ENCODE measurements at regions not wholly inside any gene's neighbourhood (a gene's known extent, or its start where the extent isn't known, plus 50 kb on each side); places are given as distances from the start of the nearest gene placed in this dataset.
A peak's percentile ranks its signal among the peaks of the same experiment; 100 is the strongest.

DNA sequence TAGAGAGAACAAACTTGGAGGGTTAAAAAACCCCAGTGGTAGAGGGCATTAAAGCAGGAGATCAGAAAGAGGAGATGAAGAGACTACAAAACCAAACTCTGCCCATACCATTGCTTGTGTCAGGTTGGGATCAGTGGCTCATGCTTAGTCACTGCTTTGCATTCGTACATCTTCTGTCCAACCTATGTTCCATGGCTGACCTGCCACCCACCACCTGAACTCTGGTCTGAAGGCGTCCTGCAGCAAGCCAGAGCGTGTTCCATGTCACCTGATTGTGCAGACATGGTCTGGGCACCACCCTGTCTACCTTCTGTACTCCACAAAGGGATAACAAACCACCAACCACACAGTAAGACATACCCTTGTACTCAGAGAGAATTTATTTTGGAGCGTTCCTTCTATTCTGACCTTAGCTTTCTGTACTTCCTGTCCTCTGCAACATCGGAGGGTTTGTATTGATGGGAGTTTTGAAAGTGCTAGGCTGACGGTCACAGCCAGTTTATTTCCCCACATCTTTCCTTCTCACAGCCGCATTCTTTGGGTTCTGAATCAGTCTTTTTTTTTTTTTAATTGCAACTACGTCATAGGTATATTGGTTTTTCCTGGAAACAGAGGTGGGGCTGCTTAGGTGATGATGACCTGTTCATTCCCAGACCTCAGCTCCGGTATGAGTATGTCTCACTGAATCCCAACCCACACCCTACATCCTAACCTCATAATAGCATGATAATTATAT lies 88.3 kb downstream of the SOWAHC start:
- 55 to 64% methylated on average over 9 of the region's 9 CpGs for WGBS, 2 donors
- no peak for DNase-seq

GRCh38 chr2:109703077-109703476 lies 88.9 kb downstream of the SOWAHC start:
- Histone ChIP-seq H3K27me3 (no peaks in the 10 kb centered on the region), H3K27ac (no peak overlapping the region), H3K9me3 (no peaks in the 10 kb centered on the region), H3K36me3 (no peaks in the 10 kb centered on the region), H3K4me1 (peaks cover 16 to 39% (median 22%) of the 10 kb centered on the region in 4 donors), H3K4me3 (no peak overlapping the region)
- TF ChIP-seq POLR2AphosphoS5 (IDR thresholded peaks at IDR 0.05), result no peak
- no peak for TF ChIP-seq POLR2A (IDR thresholded peaks at IDR 0.05)
- TF ChIP-seq CTCF (IDR thresholded peaks at IDR 0.05), result no peak
- TF ChIP-seq EP300 (IDR thresholded peaks at IDR 0.05), result no peak
- WGBS, 2 donors, result 63 to 65% methylated on average over 7 of the region's 7 CpGs
- ATAC-seq (ENCODE audit: low FRiP score in 2 of 2) (no peak), DNase-seq (no peak)

More for the DNA sequence above, 88.3 kb downstream of the SOWAHC start:
- Histone ChIP-seq H3K4me3 (no peak overlapping the region), H3K36me3 (no peaks in the 10 kb centered on the region), H3K27ac (peak overlapping the region in 2 of 4 donors; percentile 33 to 42), H3K4me1 (peaks cover 16 to 39% (median 22%) of the 10 kb centered on the region in 4 donors), H3K9me3 (no peaks in the 10 kb centered on the region), H3K27me3 (no peaks in the 10 kb centered on the region)
- no peak for ATAC-seq (ENCODE audit: low FRiP score in 2 of 2)
- TF ChIP-seq POLR2AphosphoS5 (IDR thresholded peaks at IDR 0.05) (no peak), CTCF (IDR thresholded peaks at IDR 0.05) (no peak), POLR2A (IDR thresholded peaks at IDR 0.05) (no peak), EP300 (IDR thresholded peaks at IDR 0.05) (no peak)

DNA sequence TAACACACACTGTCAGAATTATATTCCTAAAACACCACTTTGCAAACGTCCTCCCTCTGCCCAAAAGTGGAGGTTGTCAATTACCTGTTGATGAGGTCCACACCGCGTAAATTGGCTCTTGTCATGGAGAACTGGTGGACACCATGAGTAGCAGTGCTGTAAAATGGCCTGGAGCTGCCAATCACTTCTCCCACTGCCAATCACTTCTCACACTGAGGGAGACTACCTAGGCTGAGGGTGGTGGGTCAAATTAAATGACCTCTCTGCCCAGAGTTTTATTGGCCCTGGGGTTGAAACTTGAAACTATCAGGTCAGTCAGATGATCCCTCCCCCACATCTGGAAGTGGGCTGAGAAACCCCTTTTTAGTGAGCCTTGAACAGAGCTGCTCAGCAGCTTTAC lies 89.6 kb downstream of the SOWAHC start:
- WGBS, 2 donors, result 81 to 91% methylated on average over 3 of the region's 3 CpGs
- H3K4me1 ChIP-seq, result peaks cover 16 to 37% (median 22%) of the 10 kb centered on the region in 4 donors
- ATAC-seq (ENCODE audit: low FRiP score in 2 of 2), result no peak

GRCh38 chr2:109707281-109708147 lies 86.6 kb upstream of the RGPD5 start:
- TF ChIP-seq POLR2AphosphoS5 (IDR thresholded peaks at IDR 0.05) (no peak), POLR2A (IDR thresholded peaks at IDR 0.05) (no peak), EP300 (IDR thresholded peaks at IDR 0.05) (no peak), CTCF (IDR thresholded peaks at IDR 0.05) (no peak)
- 81 to 89% methylated on average over 9 of the region's 9 CpGs for WGBS, 2 donors
- H3K27ac ChIP-seq, result peak overlapping the region in 1 of 4 donors; percentile 30
- H3K27me3 ChIP-seq, result no peaks in the 10 kb centered on the region
- H3K36me3 ChIP-seq, result no peaks in the 10 kb centered on the region
- no peak for ATAC-seq (ENCODE audit: low FRiP score in 2 of 2)
- no peak overlapping the region for H3K4me3 ChIP-seq
- H3K9me3 ChIP-seq, result no peaks in the 10 kb centered on the region
- DNase-seq, result no peak
- H3K4me1 ChIP-seq, result peaks cover 3 to 11% (median 7%) of the 10 kb centered on the region in 4 donors

More for the DNA sequence above, 89.6 kb downstream of the SOWAHC start:
- Histone ChIP-seq H3K36me3 (no peaks in the 10 kb centered on the region), H3K27ac (no peak overlapping the region), H3K4me3 (no peak overlapping the region), H3K27me3 (no peaks in the 10 kb centered on the region), H3K9me3 (no peaks in the 10 kb centered on the region)
- DNase-seq, result no peak
- no peak for TF ChIP-seq EP300 (IDR thresholded peaks at IDR 0.05)
- TF ChIP-seq POLR2A (IDR thresholded peaks at IDR 0.05), result no peak
- TF ChIP-seq CTCF (IDR thresholded peaks at IDR 0.05), result no peak
- TF ChIP-seq POLR2AphosphoS5 (IDR thresholded peaks at IDR 0.05), result no peak
